IMR-90 (cell line): ENCODE measurements at regions not wholly inside any gene's neighbourhood (a gene's known extent, or its start where the extent isn't known, plus 50 kb on each side); places are given as distances from the start of the nearest gene placed in this dataset.

Experiments
- ATAC-seq: fragments of 200-7000 bp; cut with Tn5 transposase; 2 replicates; pipeline ENCODE4 v1.9.1; 2020; ENCODE audit warnings: low read depth, mild to moderate bottlenecking, moderate library complexity
- BruUV-seq: library from RNA; stranded (reverse); fragments of 400-500 nt; replicated peaks from 2 replicates; lab custom pipeline; 2021; lab: Mats Ljungman, UMichigan
- CTCF ChIA-PET: fragments of 300-600 bp; formaldehyde crosslinking; extraction: SDS; loops from one replicate; lab custom pipeline; 2021; ENCODE audit warnings: antibody characterized with exemption; lab: Yijun Ruan, JAX
- POLR2A ChIA-PET: fragments of 300-600 bp; sonication (Branson Sonifier 250); formaldehyde crosslinking; loops from one replicate; lab custom pipeline; 2022; ENCODE audit warnings: antibody characterized with exemption; ENCODE audit not compliant: unreplicated experiment; lab: Charles Lee
- DNase-seq: peaks from one replicate; pipeline ENCODE4 v3.0.0; 2013
- H2AFZ ChIP-seq: replicated peaks from 2 replicates; pipeline ENCODE3; 2013; ENCODE audit warnings: low read length, mild to moderate bottlenecking; ENCODE audit not compliant: poor library complexity
- H2AK5ac ChIP-seq: 2 replicates; pipeline ENCODE4 v1.6.1; 2013; ENCODE audit warnings: low read depth, low read length, inconsistent platforms
- H2AK9ac ChIP-seq: replicated peaks from 2 replicates; pipeline ENCODE3; 2013; ENCODE audit warnings: mild to moderate bottlenecking, low read depth, low read length, moderate library complexity; ENCODE audit not compliant: poor library complexity
- H2BK120ac ChIP-seq: 2 replicates; pipeline ENCODE4 v1.6.1; 2013; ENCODE audit warnings: low read depth, low read length, inconsistent platforms
- H2BK15ac ChIP-seq: 3 replicates; pipeline ENCODE4 v1.6.1; 2013; ENCODE audit warnings: low read depth, low read length, inconsistent platforms
- H2BK20ac ChIP-seq: 2 replicates; pipeline ENCODE4 v1.6.1; 2013; ENCODE audit warnings: low read depth, mild to moderate bottlenecking, inconsistent platforms, low read length, moderate library complexity
- H2BK5ac ChIP-seq: 2 replicates; pipeline ENCODE4 v1.6.1; 2013; ENCODE audit warnings: mild to moderate bottlenecking, low read depth, low read length, inconsistent platforms; ENCODE audit not compliant: poor library complexity, severe bottlenecking
- H3K14ac ChIP-seq: replicated peaks from 2 replicates; pipeline ENCODE4 v1.6.1; 2013; ENCODE audit warnings: low read depth, low read length, inconsistent platforms
- H3K18ac ChIP-seq: 2 replicates; pipeline ENCODE4 v1.6.1; 2013; ENCODE audit warnings: low read depth, low read length, control low read depth
- H3K23ac ChIP-seq: 2 replicates; pipeline ENCODE4 v1.6.1; 2013; ENCODE audit warnings: low read depth, low read length, inconsistent platforms
- H3K27ac ChIP-seq: 2 replicates; pipeline ENCODE4 v1.5.1; 2013; ENCODE audit warnings: mild to moderate bottlenecking, control low read depth, low read length; ENCODE audit not compliant: insufficient read depth
- H3K27me3 ChIP-seq: 2 replicates; pipeline ENCODE4 v1.6.1; 2013; ENCODE audit warnings: low read length; ENCODE audit not compliant: control insufficient read depth, insufficient read depth
- H3K36me3 ChIP-seq: 2 replicates; pipeline ENCODE4 v1.6.1; 2013; ENCODE audit warnings: low read length, mixed read lengths; ENCODE audit not compliant: control insufficient read depth, insufficient read depth
- H3K4ac ChIP-seq: 2 replicates; pipeline ENCODE4 v1.6.1; 2013; ENCODE audit warnings: low read depth, low read length, inconsistent platforms
- H3K4me1 ChIP-seq: 2 replicates; pipeline ENCODE4 v1.6.1; 2013; ENCODE audit warnings: low read length, mixed read lengths; ENCODE audit not compliant: control insufficient read depth, insufficient read depth
- H3K4me2 ChIP-seq: 2 replicates; pipeline ENCODE4 v1.6.1; 2013; ENCODE audit warnings: low read depth, mild to moderate bottlenecking, control low read depth, low read length, moderate library complexity
- H3K4me3 ChIP-seq: 2 replicates; pipeline ENCODE4 v1.5.1; 2013; ENCODE audit warnings: low read depth, mild to moderate bottlenecking, control low read depth, low read length, moderate library complexity; ENCODE audit not compliant: insufficient read depth
- H3K56ac ChIP-seq: 2 replicates; pipeline ENCODE4 v1.6.1; 2013; ENCODE audit warnings: low read length, inconsistent platforms; ENCODE audit not compliant: insufficient read depth; ENCODE audit errors: extremely low read depth
- H3K79me1 ChIP-seq, 2 experiments: 2 replicates each; pipeline ENCODE4 v1.6.1; 2013; ENCODE audit warnings: low read length in 2 of 2, inconsistent platforms in 1 of 2, low read depth in 1 of 2
- H3K9ac ChIP-seq: 2 replicates; pipeline ENCODE4 v1.6.1; 2013; ENCODE audit warnings: low read depth, low read length, control low read depth
- H3K9me1 ChIP-seq: 2 replicates; pipeline ENCODE4 v1.6.1; 2013; ENCODE audit warnings: low read length, inconsistent platforms; ENCODE audit not compliant: insufficient read depth
- H3K9me3 ChIP-seq: 2 replicates; pipeline ENCODE4 v1.6.1; 2013; ENCODE audit warnings: low read length; ENCODE audit not compliant: control insufficient read depth, insufficient read depth
- H4K20me1 ChIP-seq: 2 replicates; pipeline ENCODE4 v1.6.1; 2013; ENCODE audit warnings: low read length, inconsistent platforms; ENCODE audit not compliant: insufficient read depth
- H4K5ac ChIP-seq: 2 replicates; pipeline ENCODE4 v1.6.1; 2013; ENCODE audit warnings: mild to moderate bottlenecking, low read depth, low read length, control low read depth
- H4K8ac ChIP-seq, 2 experiments: 2 replicates each; pipeline ENCODE4 v1.6.1; 2013; ENCODE audit warnings: low read depth in 2 of 2, low read length in 2 of 2, control low read depth in 1 of 2, inconsistent platforms in 1 of 2
- H4K91ac ChIP-seq: 2 replicates; pipeline ENCODE4 v1.6.1; 2013; ENCODE audit warnings: low read depth, low read length, inconsistent platforms; ENCODE audit not compliant: insufficient read depth
- CEBPB ChIP-seq: IDR thresholded peaks from 2 replicates; pipeline ENCODE4 v1.6.1; 2012; ENCODE audit warnings: low read depth, low read length, improper control_type of control experiment
- MXI1 ChIP-seq: IDR thresholded peaks from 2 replicates; pipeline ENCODE4 v1.6.1; 2012; ENCODE audit warnings: low read depth, mild to moderate bottlenecking, low read length, moderate library complexity, borderline replicate concordance
- RCOR1 ChIP-seq: IDR thresholded peaks from 2 replicates; pipeline ENCODE4 v1.6.1; 2012; ENCODE audit warnings: mild to moderate bottlenecking, low read length, improper control_type of control experiment; ENCODE audit not compliant: insufficient replicate concordance
- SMC3 ChIP-seq: fragments of 150-350 bp; IDR thresholded peaks from 2 replicates; pipeline ENCODE4 v1.6.1; 2016; ENCODE audit warnings: low read depth, mild to moderate bottlenecking, antibody characterized with exemption, low read length, moderate library complexity
- WGBS, 2 experiments: methylation state at CpG; one replicate each; pipeline versions ENCODE4 v1.1.5 to v1.1.7; 2013; ENCODE audit warnings: missing lambda C conversion rate in 2 of 2; ENCODE audit not compliant: insufficient read length in 1 of 2; ENCODE audit errors: extremely low coverage in 2 of 2; 5-methylcytosine and 5-hydroxymethylcytosine counted together
- dilution Hi-C: fragments of 300-500 bp; cut with HindIII; formaldehyde crosslinking; loops from one replicate; pipeline ENCODE4 v1.14.3; 2018; ENCODE audit warnings: low sequenced_read_pairs; ENCODE audit not compliant: unreplicated experiment
- in situ Hi-C: fragments of 300-500 bp; cut with MboI; formaldehyde crosslinking; loops from 3 replicates; pipeline ENCODE4 v1.14.3; 2019; ENCODE audit warnings: low sequenced_read_pairs, inconsistent platforms, mixed read lengths
- intact Hi-C: fragments of 100-400 bp; cut with micrococcal nuclease; formaldehyde crosslinking; loops from 2 replicates; pipeline ENCODE4 v1.10.0; 2022
- TF ChIP-seq, protein P1 (sequence below): conservative IDR thresholded peaks from 2 replicates; pipeline ENCODE4 v1.5.1; 2012; ENCODE audit warnings: mild to moderate bottlenecking, low read depth, low read length, improper control_type of control experiment

- no peak overlapping the region for H3K4me3 ChIP-seq
- H4K5ac ChIP-seq: no peak overlapping the region
- TF ChIP-seq, protein P1, sequence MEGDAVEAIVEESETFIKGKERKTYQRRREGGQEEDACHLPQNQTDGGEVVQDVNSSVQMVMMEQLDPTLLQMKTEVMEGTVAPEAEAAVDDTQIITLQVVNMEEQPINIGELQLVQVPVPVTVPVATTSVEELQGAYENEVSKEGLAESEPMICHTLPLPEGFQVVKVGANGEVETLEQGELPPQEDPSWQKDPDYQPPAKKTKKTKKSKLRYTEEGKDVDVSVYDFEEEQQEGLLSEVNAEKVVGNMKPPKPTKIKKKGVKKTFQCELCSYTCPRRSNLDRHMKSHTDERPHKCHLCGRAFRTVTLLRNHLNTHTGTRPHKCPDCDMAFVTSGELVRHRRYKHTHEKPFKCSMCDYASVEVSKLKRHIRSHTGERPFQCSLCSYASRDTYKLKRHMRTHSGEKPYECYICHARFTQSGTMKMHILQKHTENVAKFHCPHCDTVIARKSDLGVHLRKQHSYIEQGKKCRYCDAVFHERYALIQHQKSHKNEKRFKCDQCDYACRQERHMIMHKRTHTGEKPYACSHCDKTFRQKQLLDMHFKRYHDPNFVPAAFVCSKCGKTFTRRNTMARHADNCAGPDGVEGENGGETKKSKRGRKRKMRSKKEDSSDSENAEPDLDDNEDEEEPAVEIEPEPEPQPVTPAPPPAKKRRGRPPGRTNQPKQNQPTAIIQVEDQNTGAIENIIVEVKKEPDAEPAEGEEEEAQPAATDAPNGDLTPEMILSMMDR: no peak
- TF ChIP-seq MXI1 (no peak), SMC3 (no peak), CEBPB (no peak), RCOR1 (no peak)
- peak; percentile 18 for DNase-seq
- BruUV-seq: no TSS peak
- H3K36me3 ChIP-seq: no peaks in the 10 kb centered on the region
- H3K79me1 ChIP-seq: no peaks in the 10 kb centered on the region
- ATAC-seq: no peak
- no peak overlapping the region for H4K91ac ChIP-seq
- H3K4ac ChIP-seq: no peak overlapping the region
- peaks cover 7% of the 10 kb centered on the region for H3K9me1 ChIP-seq
- no peaks in the 10 kb centered on the region for H3K27me3 ChIP-seq
- no peak overlapping the region for H3K18ac ChIP-seq
- H2BK15ac ChIP-seq: no peak overlapping the region
- peaks cover 3% of the 10 kb centered on the region; the same call in 1 of the 2 replicates for H3K4me1 ChIP-seq
- no peak overlapping the region for H2BK20ac ChIP-seq
- H2AFZ ChIP-seq: peak overlapping the region; percentile 13
- H3K14ac ChIP-seq: no peak overlapping the region
- intact Hi-C loops: no loop called here
- in situ Hi-C loops: no loop called here
- H4K8ac ChIP-seq: no peak overlapping the region
- H2AK9ac ChIP-seq: no peak overlapping the region
- H3K23ac ChIP-seq: no peak overlapping the region
- dilution Hi-C loops: no loop called here
- no peak overlapping the region for H2AK5ac ChIP-seq
- H3K56ac ChIP-seq: no peak overlapping the region
- H3K9ac ChIP-seq: no peak overlapping the region
- H3K9me3 ChIP-seq: no peaks in the 10 kb centered on the region
- POLR2A ChIA-PET: no interaction called here
- no peak overlapping the region for H2BK5ac ChIP-seq
- H2BK120ac ChIP-seq: no peak overlapping the region; the same call in 1 of the 2 replicates
- H3K4me2 ChIP-seq: no peak overlapping the region
- CTCF ChIA-PET: interaction anchor here (1.1 kb wide), 1 partner anchor 32 kb away, joined by 4 read pairs; no protein-coding TSS in a partner anchor
- no CpG with 5 or more reads among the region's 3 CpGs for WGBS, 2 experiments
- no peaks in the 10 kb centered on the region for H4K20me1 ChIP-seq
- no peak overlapping the region for H3K27ac ChIP-seq
These were observed 250.5 kb upstream of the PWP1 start for GRCh38 chr12:107435072-107435471.
